ENCODE measurements at regions not wholly inside any gene's neighbourhood (a gene's known extent, or its start where the extent isn't known, plus 50 kb on each side); places are given as distances from the start of the nearest gene placed in this dataset.

DNA sequence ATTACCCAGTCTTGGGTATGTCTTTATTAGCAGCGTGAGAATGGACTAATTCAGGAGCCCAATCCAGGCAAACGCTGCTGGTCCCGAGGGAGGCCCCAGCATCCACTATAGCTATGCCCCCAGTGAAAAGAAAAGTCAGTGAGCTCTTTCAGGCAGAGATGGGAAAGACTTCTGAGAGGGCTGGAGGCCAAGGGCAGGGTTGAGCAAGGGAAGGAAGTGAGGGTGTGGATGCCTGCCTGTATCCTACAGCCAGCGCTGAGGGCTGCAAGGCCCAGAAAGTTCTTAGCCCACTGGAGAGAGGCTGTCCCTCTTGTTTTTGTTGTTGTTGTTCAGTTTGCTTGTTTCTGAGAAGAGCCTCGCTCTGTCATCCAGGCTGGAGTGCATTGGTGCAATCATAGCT, 261.6 kb downstream of the ZEB1 start:
- TF ChIP-seq CTCF (optimal IDR thresholded peaks at IDR 0.05 in 1 of 3, IDR thresholded peaks at IDR 0.05 in 1 of 3, conservative IDR thresholded peaks at IDR 0.05 in 1 of 3; ENCODE audit: extremely low read depth in 1 of 3, insufficient read depth in 2 of 3, low read length in 3 of 3) (no peak), EZH2 (IDR thresholded peaks at IDR 0.05; ENCODE audit: low read length) (no peak)
